WTC11 (cell line): ENCODE measurements at regions not wholly inside any gene's neighbourhood (a gene's known extent, or its start where the extent isn't known, plus 50 kb on each side); places are given as distances from the start of the nearest gene placed in this dataset.

ENCODE experiments used
- ATAC-seq: fragments of 200-7000 bp; cut with Tn5 transposase; 2 replicates; pipeline ENCODE4 v1.10.0; 2021; ENCODE audit warnings: mild to moderate bottlenecking, moderate library complexity
- CTCF ChIA-PET: fragments of 300-600 bp; sonication (Branson Sonifier 250); formaldehyde crosslinking; loops from one replicate; lab custom pipeline; 2021; ENCODE audit warnings: antibody characterized with exemption; lab: Charles Lee
- POLR2A ChIA-PET: fragments of 350-600 bp; sonication (Branson Sonifier 250); formaldehyde crosslinking; loops from one replicate; lab custom pipeline; 2021; ENCODE audit warnings: antibody characterized with exemption; lab: Charles Lee
- DNase-seq: peaks from one replicate; pipeline ENCODE4 v3.0.0; 2021; ENCODE audit warnings: low spot score
- H3K27ac Mint-ChIP-seq: 2 replicates; pipeline ENCODE4 v1.8.0; 2021; ENCODE audit warnings: mixed read lengths
- H3K27me3 Mint-ChIP-seq: 2 replicates; pipeline ENCODE4 v1.8.0; 2021; ENCODE audit warnings: low read depth, mild to moderate bottlenecking, moderate library complexity, mixed read lengths
- H3K36me3 Mint-ChIP-seq: 2 replicates; pipeline ENCODE4 v1.8.0; 2021; ENCODE audit warnings: mixed read lengths
- H3K4me1 Mint-ChIP-seq: 2 replicates; pipeline ENCODE4 v1.8.0; 2022; ENCODE audit warnings: mixed read lengths
- H3K4me3 Mint-ChIP-seq: 2 replicates; pipeline ENCODE4 v1.8.0; 2021; ENCODE audit warnings: mild to moderate bottlenecking, moderate library complexity, mixed read lengths
- H3K9me3 Mint-ChIP-seq: 2 replicates; pipeline ENCODE4 v1.8.0; 2021; ENCODE audit warnings: mixed read lengths
- AFF4 ChIP-seq: sonication (generic); formaldehyde crosslinking; IDR thresholded peaks from 2 replicates; pipeline ENCODE4 v1.8.1; 2023; ENCODE audit warnings: mild to moderate bottlenecking, missing genetic modification reagents, borderline replicate concordance
- ARID4B ChIP-seq: sonication (generic); formaldehyde crosslinking; IDR thresholded peaks from 2 replicates; pipeline ENCODE4 v1.8.0; 2023; ENCODE audit warnings: missing genetic modification reagents, mild to moderate bottlenecking, borderline replicate concordance
- CREB1 ChIP-seq: sonication (generic); formaldehyde crosslinking; IDR thresholded peaks from 2 replicates; pipeline ENCODE4 v1.8.0; 2023; ENCODE audit warnings: mild to moderate bottlenecking, missing genetic modification reagents
- ETV6 ChIP-seq: sonication (generic); formaldehyde crosslinking; IDR thresholded peaks from 2 replicates; pipeline ENCODE4 v1.8.1; 2022; ENCODE audit warnings: mild to moderate bottlenecking, missing genetic modification reagents
- MXD4 ChIP-seq: fragments of 250-450 bp; sonication (Bioruptor Pico); IDR thresholded peaks from 2 replicates; pipeline ENCODE4 v1.8.0; 2021; ENCODE audit warnings: mild to moderate bottlenecking, moderate library complexity, borderline replicate concordance
- NFE2L1 ChIP-seq: sonication (generic); formaldehyde crosslinking; IDR thresholded peaks from 2 replicates; pipeline ENCODE4 v1.8.1; 2023; ENCODE audit warnings: missing genetic modification reagents
- SOX15 ChIP-seq: fragments of 250-450 bp; sonication (Bioruptor Pico); IDR thresholded peaks from 2 replicates; pipeline ENCODE4 v1.9.0; 2021; ENCODE audit warnings: mild to moderate bottlenecking
- ZNF121 ChIP-seq: sonication (generic); formaldehyde crosslinking; IDR thresholded peaks from 2 replicates; pipeline ENCODE4 v1.8.0; 2023; ENCODE audit warnings: missing genetic modification reagents
- ZNF219 ChIP-seq: sonication (generic); formaldehyde crosslinking; IDR thresholded peaks from 2 replicates; pipeline ENCODE4 v1.8.0; 2023; ENCODE audit warnings: missing genetic modification reagents, mild to moderate bottlenecking, borderline replicate concordance
- ZNF416 ChIP-seq: fragments of 250-450 bp; sonication (Bioruptor Pico); IDR thresholded peaks from 2 replicates; pipeline ENCODE4 v1.9.0; 2021; ENCODE audit warnings: mild to moderate bottlenecking, inconsistent platforms
- ZNF423 ChIP-seq: fragments of 250-450 bp; sonication (Bioruptor Pico); IDR thresholded peaks from 2 replicates; pipeline ENCODE4 v2.1.2; 2022; ENCODE audit warnings: mild to moderate bottlenecking, moderate library complexity
- TF ChIP-seq, protein P1 (sequence below): sonication (generic); formaldehyde crosslinking; IDR thresholded peaks from 2 replicates; pipeline ENCODE4 v1.8.0; 2023; ENCODE audit warnings: missing genetic modification reagents
- TF ChIP-seq, protein P2 (sequence below): sonication (generic); formaldehyde crosslinking; IDR thresholded peaks from 2 replicates; pipeline ENCODE4 v1.8.1; 2023; ENCODE audit warnings: mild to moderate bottlenecking, missing genetic modification reagents, moderate library complexity

- Mint-ChIP-seq H3K36me3 (no peaks in the 10 kb centered on the region), H3K4me3 (no peak overlapping the region), H3K4me1 (no peaks in the 10 kb centered on the region), H3K27me3 (no peaks in the 10 kb centered on the region), H3K9me3 (peaks cover 17% of the 10 kb centered on the region), H3K27ac (no peak overlapping the region)
- POLR2A ChIA-PET: no interaction called here
- DNase-seq: no peak
- no peak for ATAC-seq
- TF ChIP-seq ZNF416 (no peak), AFF4 (CRISPR knock-in tag) (no peak), ZNF219 (CRISPR knock-in tag) (no peak), CREB1 (CRISPR knock-in tag) (no peak), ARID4B (CRISPR knock-in tag) (no peak), ZNF121 (CRISPR knock-in tag) (no peak), NFE2L1 (CRISPR knock-in tag) (no peak)
- CTCF ChIA-PET: no interaction called here
Observed at GRCh38 chr3:103601666-103602065, 1166.9 kb downstream of the ZPLD1 start.

GRCh38 chr3:103609472-103609871 lies 1174.7 kb downstream of the ZPLD1 start:
- Mint-ChIP-seq H3K27ac (no peak overlapping the region), H3K4me1 (no peaks in the 10 kb centered on the region), H3K9me3 (no peaks in the 10 kb centered on the region), H3K4me3 (no peak overlapping the region), H3K36me3 (no peaks in the 10 kb centered on the region), H3K27me3 (no peaks in the 10 kb centered on the region)
- TF ChIP-seq, protein P1, sequence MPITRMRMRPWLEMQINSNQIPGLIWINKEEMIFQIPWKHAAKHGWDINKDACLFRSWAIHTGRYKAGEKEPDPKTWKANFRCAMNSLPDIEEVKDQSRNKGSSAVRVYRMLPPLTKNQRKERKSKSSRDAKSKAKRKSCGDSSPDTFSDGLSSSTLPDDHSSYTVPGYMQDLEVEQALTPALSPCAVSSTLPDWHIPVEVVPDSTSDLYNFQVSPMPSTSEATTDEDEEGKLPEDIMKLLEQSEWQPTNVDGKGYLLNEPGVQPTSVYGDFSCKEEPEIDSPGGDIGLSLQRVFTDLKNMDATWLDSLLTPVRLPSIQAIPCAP (CRISPR knock-in tag): no peak
- TF ChIP-seq MXD4 (CRISPR knock-in tag): no peak
- TF ChIP-seq AFF4 (CRISPR knock-in tag): no peak
- no peak for TF ChIP-seq SOX15
- TF ChIP-seq, protein P2, sequence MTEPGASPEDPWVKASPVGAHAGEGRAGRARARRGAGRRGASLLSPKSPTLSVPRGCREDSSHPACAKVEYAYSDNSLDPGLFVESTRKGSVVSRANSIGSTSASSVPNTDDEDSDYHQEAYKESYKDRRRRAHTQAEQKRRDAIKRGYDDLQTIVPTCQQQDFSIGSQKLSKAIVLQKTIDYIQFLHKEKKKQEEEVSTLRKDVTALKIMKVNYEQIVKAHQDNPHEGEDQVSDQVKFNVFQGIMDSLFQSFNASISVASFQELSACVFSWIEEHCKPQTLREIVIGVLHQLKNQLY (CRISPR knock-in tag): no peak
- no peak for TF ChIP-seq ETV6 (CRISPR knock-in tag)
- no peak for TF ChIP-seq ZNF423 (CRISPR knock-in tag)
- DNase-seq (no peak), ATAC-seq (no peak)
- ChIA-PET POLR2A (no interaction called here), CTCF (interaction anchor here (1.0 kb wide), 1 partner anchor 862 kb away, joined by 3 read pairs; no protein-coding TSS in a partner anchor)
